KMS-11 (cell line): ENCODE measurements at regions not wholly inside any gene's neighbourhood (a gene's known extent, or its start where the extent isn't known, plus 50 kb on each side); places are given as distances from the start of the nearest gene placed in this dataset.

Experiments
- H2AFZ ChIP-seq: fragments of 200-600 bp; sonication (generic); 2 replicates; pipeline ENCODE4 v1.6.1; 2016; ENCODE audit warnings: antibody characterized with exemption, mixed run types, low read depth
- H3K27ac ChIP-seq: fragments of 200-600 bp; sonication (generic); 2 replicates; pipeline ENCODE4 v1.6.1; 2016; ENCODE audit warnings: mild to moderate bottlenecking, mixed run types
- H3K27me3 ChIP-seq: fragments of 200-600 bp; sonication (generic); 2 replicates; pipeline ENCODE4 v1.6.1; 2017; ENCODE audit warnings: mild to moderate bottlenecking, low read depth, mixed run types, moderate library complexity; ENCODE audit not compliant: insufficient read depth
- H3K36me3 ChIP-seq: fragments of 200-600 bp; sonication (generic); 2 replicates; pipeline ENCODE4 v1.6.1; 2017; ENCODE audit warnings: mild to moderate bottlenecking, mixed run types; ENCODE audit not compliant: insufficient read depth
- H3K4me1 ChIP-seq: fragments of 200-600 bp; sonication (generic); 2 replicates; pipeline ENCODE4 v1.6.1; 2016; ENCODE audit warnings: mild to moderate bottlenecking, low read depth, mixed run types; ENCODE audit not compliant: poor library complexity, severe bottlenecking
- H3K4me2 ChIP-seq: fragments of 200-600 bp; sonication (generic); 2 replicates; pipeline ENCODE4 v1.7.0; 2016; ENCODE audit warnings: mild to moderate bottlenecking, mixed run types
- H3K4me3 ChIP-seq: fragments of 200-600 bp; sonication (generic); IDR thresholded peaks from 2 replicates; pipeline ENCODE4 v1.6.1; 2017; ENCODE audit warnings: low read depth, low read length, mixed read lengths; ENCODE audit not compliant: insufficient read depth
- H3K79me2 ChIP-seq: fragments of 200-600 bp; sonication (generic); 2 replicates; pipeline ENCODE4 v1.6.1; 2016; ENCODE audit warnings: low read depth, mixed run types; ENCODE audit not compliant: insufficient read depth
- H3K9ac ChIP-seq: fragments of 200-600 bp; sonication (generic); 2 replicates; pipeline ENCODE4 v1.6.1; 2016; ENCODE audit warnings: mild to moderate bottlenecking, mixed run types
- H4K20me1 ChIP-seq: fragments of 200-600 bp; sonication (generic); 2 replicates; pipeline ENCODE4 v1.6.1; 2016; ENCODE audit warnings: mild to moderate bottlenecking, mixed run types; ENCODE audit not compliant: insufficient read depth
- CTCF ChIP-seq: fragments of 200-600 bp; sonication (generic); conservative IDR thresholded peaks from 2 replicates; pipeline ENCODE4 v1.6.1; 2017; ENCODE audit warnings: low read depth, mild to moderate bottlenecking, antibody characterized with exemption, low read length, moderate library complexity, mixed read lengths

GRCh38 chr18:2325933-2326332 is 245.4 kb downstream of the METTL4 start:
- Histone ChIP-seq H2AFZ (0 out of 2 replicates have a peak overlapping the region, but pooled peaks have one; percentile 7), H3K36me3 (no peaks in the 10 kb centered on the region), H3K4me1 (peaks cover 42% of the 10 kb centered on the region), H3K27ac (peak overlapping the region; percentile 33), H3K79me2 (no peaks in the 10 kb centered on the region), H3K9ac (no peak overlapping the region), H4K20me1 (no peaks in the 10 kb centered on the region), H3K27me3 (no peaks in the 10 kb centered on the region), H3K4me2 (peak overlapping the region; percentile 20; the same call in 1 of the 2 replicates), H3K4me3 (no peak overlapping the region)
- TF ChIP-seq CTCF = no peak

GRCh38 chr18:2326999-2327398 is 244.3 kb downstream of the METTL4 start:
- no peaks in the 10 kb centered on the region for H3K36me3 ChIP-seq
- TF ChIP-seq CTCF = no peak
- H3K4me2 ChIP-seq = peak overlapping the region; percentile 20; the same call in 1 of the 2 replicates
- no peaks in the 10 kb centered on the region for H3K27me3 ChIP-seq
- H3K9ac ChIP-seq = no peak overlapping the region
- H3K79me2 ChIP-seq = no peaks in the 10 kb centered on the region
- peaks cover 42% of the 10 kb centered on the region for H3K4me1 ChIP-seq
- H3K4me3 ChIP-seq = no peak overlapping the region
- no peaks in the 10 kb centered on the region for H4K20me1 ChIP-seq
- H3K27ac ChIP-seq = peak overlapping the region; percentile 33; the same call in 1 of the 2 replicates
- peak overlapping the region; percentile 10; the same call in 1 of the 2 replicates for H2AFZ ChIP-seq

- no peak for TF ChIP-seq CTCF
- H3K9ac ChIP-seq = no peak overlapping the region
- H2AFZ ChIP-seq = no peak overlapping the region
- H3K79me2 ChIP-seq = no peaks in the 10 kb centered on the region
- no peak overlapping the region for H3K4me3 ChIP-seq
- peaks cover 29% of the 10 kb centered on the region for H3K4me1 ChIP-seq
- no peaks in the 10 kb centered on the region for H3K27me3 ChIP-seq
- no peaks in the 10 kb centered on the region for H4K20me1 ChIP-seq
- no peak overlapping the region for H3K4me2 ChIP-seq
- H3K36me3 ChIP-seq = no peaks in the 10 kb centered on the region
- H3K27ac ChIP-seq = no peak overlapping the region
Observed at GRCh38 chr18:2330764-2331163, 240.5 kb downstream of the METTL4 start.

GRCh38 chr18:2331491-2331890 is 239.8 kb downstream of the METTL4 start:
- no peaks in the 10 kb centered on the region for H3K27me3 ChIP-seq
- H3K27ac ChIP-seq = no peak overlapping the region
- peaks cover 22% of the 10 kb centered on the region for H3K4me1 ChIP-seq
- H3K4me2 ChIP-seq = no peak overlapping the region
- H3K79me2 ChIP-seq = no peaks in the 10 kb centered on the region
- H3K9ac ChIP-seq = no peak overlapping the region
- no peak overlapping the region for H3K4me3 ChIP-seq
- H3K36me3 ChIP-seq = no peaks in the 10 kb centered on the region
- TF ChIP-seq CTCF = no peak
- no peaks in the 10 kb centered on the region for H4K20me1 ChIP-seq
- H2AFZ ChIP-seq = no peak overlapping the region
